H9 (cell line): ENCODE measurements at regions not wholly inside any gene's neighbourhood (a gene's known extent, or its start where the extent isn't known, plus 50 kb on each side); places are given as distances from the start of the nearest gene placed in this dataset.

ENCODE experiments used
- DNase-seq: peaks from one replicate; pipeline ENCODE4 v3.0.0-alpha.2; 2017
- H2AFZ ChIP-seq: one replicate; pipeline ENCODE4 v1.6.1; 2013; ENCODE audit warnings: mild to moderate bottlenecking, low read length, control low read depth, moderate library complexity
- H2AK5ac ChIP-seq: 2 replicates; pipeline ENCODE4 v1.6.1; 2013; ENCODE audit warnings: low read length, control low read depth, mixed read lengths; ENCODE audit not compliant: insufficient read length
- H2BK120ac ChIP-seq: one replicate; pipeline ENCODE4 v1.6.1; 2013; ENCODE audit warnings: low read depth, mild to moderate bottlenecking, low read length, control low read depth, inconsistent platforms; ENCODE audit not compliant: poor library complexity, severe bottlenecking
- H2BK12ac ChIP-seq: 2 replicates; pipeline ENCODE4 v1.6.1; 2013; ENCODE audit warnings: low read length, control low read depth, mixed read lengths, low read depth; ENCODE audit not compliant: insufficient read length
- H2BK15ac ChIP-seq: 2 replicates; pipeline ENCODE4 v1.6.1; 2013; ENCODE audit warnings: low read depth, low read length, control low read depth
- H2BK20ac ChIP-seq: one replicate; pipeline ENCODE4 v1.6.1; 2013; ENCODE audit warnings: low read depth, mild to moderate bottlenecking, low read length, control low read depth, inconsistent platforms; ENCODE audit not compliant: poor library complexity, severe bottlenecking
- H2BK5ac ChIP-seq: 2 replicates; pipeline ENCODE4 v1.6.1; 2013; ENCODE audit warnings: low read length, control low read depth, mixed read lengths; ENCODE audit not compliant: insufficient read length
- H3K14ac ChIP-seq: 2 replicates; pipeline ENCODE4 v1.6.1; 2013; ENCODE audit warnings: low read length, control low read depth; ENCODE audit not compliant: insufficient read depth
- H3K18ac ChIP-seq: 2 replicates; pipeline ENCODE4 v1.6.1; 2013; ENCODE audit warnings: low read depth, mild to moderate bottlenecking, mixed read lengths, low read length, control low read depth; ENCODE audit not compliant: insufficient read length
- H3K23ac ChIP-seq: 2 replicates; pipeline ENCODE4 v1.6.1; 2013; ENCODE audit warnings: low read length, control low read depth, mixed read lengths, low read depth; ENCODE audit not compliant: insufficient read length
- H3K23me2 ChIP-seq: 2 replicates; pipeline ENCODE4 v1.6.1; 2013; ENCODE audit warnings: low read depth, mild to moderate bottlenecking, mixed read lengths, low read length, control low read depth; ENCODE audit not compliant: insufficient read length, poor library complexity, severe bottlenecking
- H3K27ac ChIP-seq: 2 replicates; pipeline ENCODE4 v1.5.1; 2013; ENCODE audit warnings: low read length, control low read depth, mixed read lengths, low read depth; ENCODE audit not compliant: insufficient read length
- H3K27me3 ChIP-seq: 2 replicates; pipeline ENCODE4 v1.6.1; 2013; ENCODE audit warnings: low read length, control low read depth, inconsistent platforms; ENCODE audit not compliant: insufficient read depth
- H3K4ac ChIP-seq: 2 replicates; pipeline ENCODE4 v1.6.1; 2013; ENCODE audit warnings: low read depth, mild to moderate bottlenecking, control low read depth, inconsistent platforms, low read length, moderate library complexity
- H3K4me1 ChIP-seq: 2 replicates; pipeline ENCODE4 v1.6.1; 2013; ENCODE audit warnings: low read length, control low read depth, inconsistent platforms; ENCODE audit not compliant: insufficient read depth
- H3K4me2 ChIP-seq: 2 replicates; pipeline ENCODE4 v1.6.1; 2013; ENCODE audit warnings: low read length, control low read depth, mixed read lengths; ENCODE audit not compliant: insufficient read length, insufficient read depth
- H3K56ac ChIP-seq: 2 replicates; pipeline ENCODE4 v1.6.1; 2013; ENCODE audit warnings: low read depth, mild to moderate bottlenecking, mixed read lengths, low read length, control low read depth; ENCODE audit not compliant: insufficient read length
- H3K79me1 ChIP-seq: 2 replicates; pipeline ENCODE4 v1.6.1; 2013; ENCODE audit warnings: low read depth, mild to moderate bottlenecking, moderate library complexity, low read length, control low read depth, inconsistent platforms; ENCODE audit not compliant: insufficient read depth, poor library complexity, severe bottlenecking
- H3K79me2 ChIP-seq: 2 replicates; pipeline ENCODE4 v1.6.1; 2013; ENCODE audit warnings: low read length, control low read depth, inconsistent platforms; ENCODE audit not compliant: insufficient read depth
- H3K9ac ChIP-seq: 2 replicates; pipeline ENCODE4 v1.6.1; 2013; ENCODE audit warnings: low read length, control low read depth, mixed read lengths; ENCODE audit not compliant: insufficient read length; ENCODE audit errors: extremely low read depth
- H3K9me3 ChIP-seq: one replicate; pipeline ENCODE4 v1.6.1; 2013; ENCODE audit warnings: low read depth, low read length, inconsistent platforms; ENCODE audit not compliant: control insufficient read depth
- H3T11ph ChIP-seq: one replicate; pipeline ENCODE4 v1.6.1; 2013; ENCODE audit warnings: mild to moderate bottlenecking, low read length, control low read depth, inconsistent platforms
- H4K20me1 ChIP-seq: one replicate; pipeline ENCODE4 v1.6.1; 2013; ENCODE audit not compliant: control insufficient read depth, insufficient read length, insufficient read depth
- H4K5ac ChIP-seq: 2 replicates; pipeline ENCODE4 v1.6.1; 2013; ENCODE audit warnings: low read depth, mild to moderate bottlenecking, mixed read lengths, low read length, control low read depth; ENCODE audit not compliant: insufficient read length
- H4K8ac ChIP-seq: replicated peaks from 2 replicates; pipeline ENCODE4 v1.6.1; 2013; ENCODE audit warnings: low read length, control low read depth, mixed read lengths, low read depth; ENCODE audit not compliant: insufficient read length
- H4K91ac ChIP-seq: 2 replicates; pipeline ENCODE4 v1.6.1; 2013; ENCODE audit warnings: low read depth, mild to moderate bottlenecking, moderate library complexity, mixed read lengths, low read length, control low read depth; ENCODE audit not compliant: insufficient read length
- H3K27ac Mint-ChIP-seq, 3 experiments: 2 replicates in 2 of 3; 3 replicates in 1 of 3; pipeline ENCODE4 v1.8.0; 2020 to 2021; ENCODE audit warnings: mixed read lengths in 3 of 3, mild to moderate bottlenecking in 1 of 3, moderate library complexity in 1 of 3
- H3K27me3 Mint-ChIP-seq: 2 replicates; pipeline ENCODE4 v1.8.0; 2021; ENCODE audit warnings: low read depth, mild to moderate bottlenecking, moderate library complexity, mixed read lengths
- H3K36me3 Mint-ChIP-seq, 3 experiments: 2 replicates in 2 of 3; 3 replicates in 1 of 3; pipeline ENCODE4 v1.8.0; 2020 to 2021; ENCODE audit warnings: low read depth in 3 of 3, mixed read lengths in 3 of 3; ENCODE audit not compliant: insufficient read depth in 1 of 3
- H3K4me1 Mint-ChIP-seq, 2 experiments: 2 replicates each; pipeline ENCODE4 v1.8.0; 2020; ENCODE audit warnings: mixed read lengths in 2 of 2
- H3K4me3 Mint-ChIP-seq, 2 experiments: 2 replicates in 1 of 2; 3 replicates in 1 of 2; pipeline ENCODE4 v1.8.0; 2020 to 2021; ENCODE audit warnings: mild to moderate bottlenecking in 2 of 2, mixed read lengths in 2 of 2, moderate library complexity in 1 of 2
- H3K9me3 Mint-ChIP-seq, 2 experiments: 2 replicates in 1 of 2; 3 replicates in 1 of 2; pipeline ENCODE4 v1.8.0; 2020; ENCODE audit warnings: mild to moderate bottlenecking in 2 of 2, mixed read lengths in 2 of 2, moderate library complexity in 1 of 2
- CTCF ChIP-seq: fragments of 200-600 bp; sonication (generic); conservative IDR thresholded peaks from 3 replicates; pipeline ENCODE4 v1.8.0; 2021; ENCODE audit warnings: antibody characterized with exemption, mild to moderate bottlenecking
- WGBS: extraction: QIAGEN DNeasy Blood & Tissue Kit; methylation state at CpG from one replicate; pipeline ENCODE4 v1.1.7; 2013; ENCODE audit warnings: missing lambda C conversion rate, low lambda C conversion rate, mixed read lengths; ENCODE audit not compliant: insufficient read length; ENCODE audit errors: extremely low coverage; 5-methylcytosine and 5-hydroxymethylcytosine counted together

DNA sequence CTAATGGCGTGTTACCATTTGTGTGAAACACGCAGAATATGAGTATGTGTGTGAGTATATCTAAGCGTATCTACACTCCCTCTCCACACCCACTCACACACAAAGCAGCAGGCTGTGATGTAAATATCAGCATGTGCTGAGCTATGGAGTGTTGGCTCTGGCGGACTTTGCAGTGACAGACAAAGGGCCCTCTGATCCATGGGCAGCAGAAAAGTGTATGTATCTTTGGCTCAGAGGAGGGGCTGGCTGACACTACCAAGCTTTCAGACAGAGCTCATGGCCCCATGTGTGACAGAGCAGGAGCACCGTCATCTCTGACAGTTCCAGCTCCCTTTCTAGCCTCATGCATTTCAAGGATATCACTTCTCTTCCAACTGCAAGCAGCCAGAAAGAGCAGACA lies 57.2 kb upstream of the ASB18 start:
- no peaks in the 10 kb centered on the region for H4K20me1 ChIP-seq
- no peak overlapping the region for H4K8ac ChIP-seq
- H3K36me3 Mint-ChIP-seq, result peaks cover 0 to 13% (median 0%) of the 10 kb centered on the region in 3 experiments; a peak in 2 of 7 replicates
- no peak overlapping the region for H3K56ac ChIP-seq
- no CpG with 5 or more reads among the region's 5 CpGs for WGBS
- no peak overlapping the region for H3K9ac ChIP-seq
- no peak overlapping the region for H3K4ac ChIP-seq
- H3K79me1 ChIP-seq, result no peaks in the 10 kb centered on the region
- no peaks in the 10 kb centered on the region; the same call in 1 of the 2 replicates for H3K27me3 Mint-ChIP-seq
- no peaks in the 10 kb centered on the region for H3K27me3 ChIP-seq
- no peak overlapping the region for H2BK5ac ChIP-seq
- H3K27ac Mint-ChIP-seq, result no peak overlapping the region
- no peak for DNase-seq
- no peak overlapping the region for H3K27ac ChIP-seq
- no peaks in the 10 kb centered on the region for H3K9me3 ChIP-seq
- H2BK20ac ChIP-seq, result no peak overlapping the region
- no peak overlapping the region for H3K14ac ChIP-seq
- H3K4me1 ChIP-seq, result no peaks in the 10 kb centered on the region
- no peaks in the 10 kb centered on the region for H3K23me2 ChIP-seq
- no peak overlapping the region for H2BK15ac ChIP-seq
- no peak overlapping the region for H4K5ac ChIP-seq
- peaks cover 5 to 8% of the 10 kb centered on the region in 2 experiments for H3K9me3 Mint-ChIP-seq
- H3K4me2 ChIP-seq, result no peak overlapping the region
- H3K79me2 ChIP-seq, result no peaks in the 10 kb centered on the region
- no peaks in the 10 kb centered on the region for H3K4me1 Mint-ChIP-seq
- no peak overlapping the region for H3K4me3 Mint-ChIP-seq
- no peak for TF ChIP-seq CTCF
- H4K91ac ChIP-seq, result no peak overlapping the region
- H3T11ph ChIP-seq, result no peak overlapping the region
- H2BK12ac ChIP-seq, result no peak overlapping the region
- H3K23ac ChIP-seq, result no peak overlapping the region
- H2BK120ac ChIP-seq, result no peak overlapping the region
- no peak overlapping the region for H2AK5ac ChIP-seq
- H2AFZ ChIP-seq, result no peak overlapping the region
- H3K18ac ChIP-seq, result no peak overlapping the region
